K562 (cell line): ENCODE measurements at regions not wholly inside any gene's neighbourhood (a gene's known extent, or its start where the extent isn't known, plus 50 kb on each side); places are given as distances from the start of the nearest gene placed in this dataset.

Experiments
- ATAC-seq: fragments of 200-7000 bp; cut with Tn5 transposase; 3 replicates; pipeline ENCODE4 v1.9.1; 2020; ENCODE audit warnings: moderate library complexity
- BruUV-seq: library from RNA; stranded (reverse); fragments of 400-500 nt; replicated peaks from 2 replicates; lab custom pipeline; 2021; lab: Mats Ljungman, UMichigan
- CTCF ChIA-PET: fragments of 300-600 bp; formaldehyde crosslinking; extraction: SDS; loops from one replicate; lab custom pipeline; 2021; ENCODE audit warnings: low intra/inter-chr PET ratio; lab: Yijun Ruan, JAX
- POLR2A ChIA-PET: fragments of 300-600, 350-650 bp; sonication (Branson Sonifier 250); formaldehyde crosslinking; extraction: SDS; loops from one replicate; lab custom pipeline; 2021; ENCODE audit warnings: antibody characterized with exemption, inconsistent platforms; lab: Yijun Ruan, JAX
- DNase-seq, 4 experiments: peaks; one replicate each; pipeline versions ENCODE4 v3.0.0 to v3.0.0-alpha.2; 2011 to 2018; ENCODE audit warnings: low spot score in 3 of 4, mixed read lengths in 3 of 4; ENCODE audit errors: extremely low read depth in 1 of 4
- FAIRE-seq: peaks from 2 replicates; lab custom pipeline; 2011; peaks lifted over from hg19 to GRCh38; lab: Jason Lieb, UNC
- H2AFZ ChIP-seq: 2 replicates; pipeline ENCODE4 v1.6.0; 2011; ENCODE audit warnings: low read depth, low read length, control low read depth, inconsistent platforms
- H3K27ac ChIP-seq: fragments of 200-600 bp; 3 replicates; pipeline ENCODE4 v1.8.0; 2011; ENCODE audit warnings: low read depth, mild to moderate bottlenecking, control low read depth, inconsistent platforms, low read length, moderate library complexity, mixed read lengths; ENCODE audit errors: extremely low read depth
- H3K27me3 ChIP-seq, 2 experiments: fragments of 300-600 bp in 1 of 2; 2 replicates in 1 of 2; 3 replicates in 1 of 2; pipeline versions ENCODE4 v1.6.0 to v1.8.0; 2011; ENCODE audit warnings: inconsistent platforms in 2 of 2, low read length in 2 of 2, mild to moderate bottlenecking in 1 of 2, mixed read lengths in 1 of 2, moderate library complexity in 1 of 2; ENCODE audit not compliant: control insufficient read depth in 2 of 2, insufficient read depth in 2 of 2
- H3K36me3 ChIP-seq: fragments of 300-600 bp; 3 replicates; pipeline ENCODE4 v1.8.0; 2011; ENCODE audit warnings: mild to moderate bottlenecking, low read length, inconsistent platforms; ENCODE audit not compliant: control insufficient read depth, insufficient read depth
- H3K4me1 ChIP-seq, 2 experiments: fragments of 200-600 bp in 1 of 2; replicated peaks in 1 of 2; 2 replicates in 1 of 2; 3 replicates in 1 of 2; pipeline versions ENCODE4 v1.5.1 to v1.8.0; 2011; ENCODE audit warnings: inconsistent platforms in 2 of 2, low read length in 2 of 2, mild to moderate bottlenecking in 1 of 2, mixed read lengths in 1 of 2, moderate library complexity in 1 of 2; ENCODE audit not compliant: control insufficient read depth in 2 of 2, insufficient read depth in 2 of 2
- H3K4me2 ChIP-seq: 2 replicates; pipeline ENCODE4 v1.6.1; 2011; ENCODE audit warnings: low read length, control low read depth, inconsistent platforms, mixed read lengths; ENCODE audit not compliant: insufficient read depth
- H3K4me3 ChIP-seq: fragments of 200-600 bp; sonication (generic), shearing (Covaris generic); 2 replicates; pipeline ENCODE4 v1.5.1; 2016; ENCODE audit warnings: control low read depth, inconsistent platforms
- H3K79me2 ChIP-seq: fragments of 200-600 bp; 3 replicates; pipeline ENCODE4 v1.8.0; 2011; ENCODE audit warnings: low read length, inconsistent platforms; ENCODE audit not compliant: control insufficient read depth, insufficient read depth
- H3K9ac ChIP-seq, 2 experiments: 2 replicates each; pipeline versions ENCODE4 v1.6.0 to v1.6.1; 2011; ENCODE audit warnings: low read depth in 2 of 2, low read length in 2 of 2, control low read depth in 1 of 2, inconsistent platforms in 1 of 2, mild to moderate bottlenecking in 1 of 2, mixed read lengths in 1 of 2; ENCODE audit not compliant: insufficient read depth in 1 of 2
- H3K9me1 ChIP-seq: one replicate; pipeline ENCODE4 v1.6.0; 2011; ENCODE audit warnings: inconsistent platforms, mild to moderate bottlenecking, low read length, moderate library complexity; ENCODE audit not compliant: control insufficient read depth, insufficient read depth
- H3K9me3 ChIP-seq: replicated peaks from 2 replicates; pipeline ENCODE4 v1.5.1; 2011; ENCODE audit warnings: low read depth, low read length, inconsistent platforms; ENCODE audit not compliant: control insufficient read depth, insufficient read depth
- H4K20me1 ChIP-seq: replicated peaks from 2 replicates; pipeline ENCODE4 v1.6.1; 2011; ENCODE audit warnings: low read length, inconsistent platforms, mixed read lengths; ENCODE audit not compliant: control insufficient read depth, insufficient read depth
- BRD9 ChIP-seq: fragments of 450-650 bp; IDR thresholded peaks from 2 replicates; pipeline ENCODE4 v1.6.1; 2018; ENCODE audit warnings: low read depth; ENCODE audit not compliant: partially characterized antibody
- CAMTA2 ChIP-seq: fragments of 250-450 bp; sonication (Bioruptor Pico); conservative IDR thresholded peaks from 2 replicates; pipeline ENCODE4 v1.5.1; 2022
- LEF1 ChIP-seq: fragments of 450-650 bp; IDR thresholded peaks from 2 replicates; pipeline ENCODE4 v1.6.1; 2016; ENCODE audit warnings: mild to moderate bottlenecking
- NFATC3 ChIP-seq: fragments of 450-650 bp; IDR thresholded peaks from 2 replicates; pipeline ENCODE4 v1.6.1; 2017; ENCODE audit warnings: mild to moderate bottlenecking
- SMAD2 ChIP-seq: fragments of 150-350 bp; IDR thresholded peaks from 2 replicates; pipeline ENCODE4 v1.6.1; 2014; ENCODE audit warnings: low read depth, mild to moderate bottlenecking, low read length
- SPI1 ChIP-seq: IDR thresholded peaks from 2 replicates; pipeline ENCODE4 v1.6.1; 2011; ENCODE audit warnings: low read depth, low read length, control low read depth, borderline replicate concordance
- ZBTB17 ChIP-seq: fragments of 450-650 bp; formaldehyde crosslinking; IDR thresholded peaks from 2 replicates; pipeline ENCODE4 v1.4.0; 2020; ENCODE audit warnings: mild to moderate bottlenecking
- ZNF41 ChIP-seq: fragments of 250-450 bp; sonication (Bioruptor Pico); conservative IDR thresholded peaks from 2 replicates; pipeline ENCODE4 v1.4.0; 2020; ENCODE audit warnings: mild to moderate bottlenecking
- in situ Hi-C: fragments of 300-500 bp; cut with MboI; formaldehyde crosslinking; loops from 4 replicates; pipeline ENCODE4 v1.15.0; 2018; ENCODE audit warnings: inconsistent platforms, mixed read lengths
- intact Hi-C: fragments of 100-400 bp; cut with micrococcal nuclease; formaldehyde crosslinking; loops from 2 replicates; pipeline ENCODE4 v1.14.2; 2022
- TF ChIP-seq, protein P1 (sequence below): fragments of 250-450 bp; sonication (Bioruptor Pico); IDR thresholded peaks from 2 replicates; pipeline ENCODE4 v1.4.0; 2020
- TF ChIP-seq, protein P2 (sequence below): fragments of 200-800 bp; sonication (Bioruptor generic); IDR thresholded peaks from 2 replicates; pipeline ENCODE4 v1.6.1; 2017; ENCODE audit warnings: missing genetic modification characterization, missing compliant biosample characterization
- TF ChIP-seq, protein P3 (sequence below): fragments of 250-450 bp; sonication (Bioruptor Pico); IDR thresholded peaks from 2 replicates; pipeline ENCODE4 v1.5.0; 2021; ENCODE audit warnings: mild to moderate bottlenecking, borderline replicate concordance
- TF ChIP-seq, protein P4 (sequence below): fragments of 250-450 bp; sonication (Bioruptor Pico); IDR thresholded peaks from 2 replicates; pipeline ENCODE4 v1.5.0; 2020; ENCODE audit warnings: mild to moderate bottlenecking, borderline replicate concordance

DNA sequence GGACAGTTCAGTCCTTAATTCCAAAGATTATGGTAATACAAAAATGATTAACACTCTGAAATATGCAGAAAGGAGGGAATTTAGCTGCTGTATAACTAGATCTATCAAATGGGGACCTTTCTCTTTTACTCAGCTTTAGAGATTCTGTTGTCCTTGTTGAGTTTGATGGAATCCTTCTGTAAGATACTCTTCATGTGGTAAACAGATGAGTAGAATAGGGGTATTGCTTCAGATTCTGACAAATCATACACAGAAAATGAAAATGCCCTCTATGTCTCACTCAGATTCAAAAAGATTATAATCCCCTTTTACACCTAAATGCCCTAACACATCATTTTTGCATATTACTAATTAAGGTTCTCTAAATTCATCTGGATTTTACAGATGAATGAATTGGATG is 50.7 kb downstream of the ARHGAP35 start:
- no peak overlapping the region for H3K9ac ChIP-seq
- H3K27ac ChIP-seq: no peak overlapping the region
- H2AFZ ChIP-seq: no peak overlapping the region
- ChIA-PET CTCF (interaction anchor here (0.7 kb wide), 1 partner anchor 19 kb away, joined by 4 read pairs; no protein-coding TSS in a partner anchor), POLR2A (interaction anchor here (0.8 to 1.1 kb wide), 3 partner anchors 12 to 43 kb away, joined by 3 to 4 read pairs (median 3); no protein-coding TSS in a partner anchor)
- H3K9me1 ChIP-seq: no peaks in the 10 kb centered on the region
- BruUV-seq: no TSS peak
- intact Hi-C loops: no loop called here
- H3K79me2 ChIP-seq: peaks cover 71% of the 10 kb centered on the region
- peaks cover 6 to 19% of the 10 kb centered on the region in 2 experiments; a peak in 3 of 5 replicates for H3K4me1 ChIP-seq
- in situ Hi-C loops: no loop called here
- no peaks in the 10 kb centered on the region; the same call in 1 of the 2 replicates for H4K20me1 ChIP-seq
- H3K27me3 ChIP-seq: no peaks in the 10 kb centered on the region
- H3K36me3 ChIP-seq: no peaks in the 10 kb centered on the region
- FAIRE-seq (no peak), ATAC-seq (no peak), DNase-seq (no peak)
- H3K4me3 ChIP-seq: no peak overlapping the region
- no peaks in the 10 kb centered on the region for H3K9me3 ChIP-seq
- no peak overlapping the region for H3K4me2 ChIP-seq
- TF ChIP-seq ZBTB17 (CRISPR knock-in tag): no peak
- TF ChIP-seq, protein P1, sequence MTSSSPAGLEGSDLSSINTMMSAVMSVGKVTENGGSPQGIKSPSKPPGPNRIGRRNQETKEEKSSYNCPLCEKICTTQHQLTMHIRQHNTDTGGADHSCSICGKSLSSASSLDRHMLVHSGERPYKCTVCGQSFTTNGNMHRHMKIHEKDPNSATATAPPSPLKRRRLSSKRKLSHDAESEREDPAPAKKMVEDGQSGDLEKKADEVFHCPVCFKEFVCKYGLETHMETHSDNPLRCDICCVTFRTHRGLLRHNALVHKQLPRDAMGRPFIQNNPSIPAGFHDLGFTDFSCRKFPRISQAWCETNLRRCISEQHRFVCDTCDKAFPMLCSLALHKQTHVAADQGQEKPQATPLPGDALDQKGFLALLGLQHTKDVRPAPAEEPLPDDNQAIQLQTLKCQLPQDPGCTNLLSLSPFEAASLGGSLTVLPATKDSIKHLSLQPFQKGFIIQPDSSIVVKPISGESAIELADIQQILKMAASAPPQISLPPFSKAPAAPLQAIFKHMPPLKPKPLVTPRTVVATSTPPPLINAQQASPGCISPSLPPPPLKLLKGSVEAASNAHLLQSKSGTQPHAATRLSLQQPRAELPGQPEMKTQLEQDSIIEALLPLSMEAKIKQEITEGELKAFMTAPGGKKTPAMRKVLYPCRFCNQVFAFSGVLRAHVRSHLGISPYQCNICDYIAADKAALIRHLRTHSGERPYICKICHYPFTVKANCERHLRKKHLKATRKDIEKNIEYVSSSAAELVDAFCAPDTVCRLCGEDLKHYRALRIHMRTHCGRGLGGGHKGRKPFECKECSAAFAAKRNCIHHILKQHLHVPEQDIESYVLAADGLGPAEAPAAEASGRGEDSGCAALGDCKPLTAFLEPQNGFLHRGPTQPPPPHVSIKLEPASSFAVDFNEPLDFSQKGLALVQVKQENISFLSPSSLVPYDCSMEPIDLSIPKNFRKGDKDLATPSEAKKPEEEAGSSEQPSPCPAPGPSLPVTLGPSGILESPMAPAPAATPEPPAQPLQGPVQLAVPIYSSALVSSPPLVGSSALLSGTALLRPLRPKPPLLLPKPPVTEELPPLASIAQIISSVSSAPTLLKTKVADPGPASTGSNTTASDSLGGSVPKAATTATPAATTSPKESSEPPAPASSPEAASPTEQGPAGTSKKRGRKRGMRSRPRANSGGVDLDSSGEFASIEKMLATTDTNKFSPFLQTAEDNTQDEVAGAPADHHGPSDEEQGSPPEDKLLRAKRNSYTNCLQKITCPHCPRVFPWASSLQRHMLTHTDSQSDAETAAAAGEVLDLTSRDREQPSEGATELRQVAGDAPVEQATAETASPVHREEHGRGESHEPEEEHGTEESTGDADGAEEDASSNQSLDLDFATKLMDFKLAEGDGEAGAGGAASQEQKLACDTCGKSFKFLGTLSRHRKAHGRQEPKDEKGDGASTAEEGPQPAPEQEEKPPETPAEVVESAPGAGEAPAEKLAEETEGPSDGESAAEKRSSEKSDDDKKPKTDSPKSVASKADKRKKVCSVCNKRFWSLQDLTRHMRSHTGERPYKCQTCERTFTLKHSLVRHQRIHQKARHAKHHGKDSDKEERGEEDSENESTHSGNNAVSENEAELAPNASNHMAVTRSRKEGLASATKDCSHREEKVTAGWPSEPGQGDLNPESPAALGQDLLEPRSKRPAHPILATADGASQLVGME (CRISPR knock-in tag): no peak
- TF ChIP-seq BRD9: no peak
- no peak for TF ChIP-seq NFATC3
- TF ChIP-seq SPI1: no peak
- TF ChIP-seq, protein P2, sequence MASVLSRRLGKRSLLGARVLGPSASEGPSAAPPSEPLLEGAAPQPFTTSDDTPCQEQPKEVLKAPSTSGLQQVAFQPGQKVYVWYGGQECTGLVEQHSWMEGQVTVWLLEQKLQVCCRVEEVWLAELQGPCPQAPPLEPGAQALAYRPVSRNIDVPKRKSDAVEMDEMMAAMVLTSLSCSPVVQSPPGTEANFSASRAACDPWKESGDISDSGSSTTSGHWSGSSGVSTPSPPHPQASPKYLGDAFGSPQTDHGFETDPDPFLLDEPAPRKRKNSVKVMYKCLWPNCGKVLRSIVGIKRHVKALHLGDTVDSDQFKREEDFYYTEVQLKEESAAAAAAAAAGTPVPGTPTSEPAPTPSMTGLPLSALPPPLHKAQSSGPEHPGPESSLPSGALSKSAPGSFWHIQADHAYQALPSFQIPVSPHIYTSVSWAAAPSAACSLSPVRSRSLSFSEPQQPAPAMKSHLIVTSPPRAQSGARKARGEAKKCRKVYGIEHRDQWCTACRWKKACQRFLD (CRISPR knock-in tag): no peak
- TF ChIP-seq, protein P3, sequence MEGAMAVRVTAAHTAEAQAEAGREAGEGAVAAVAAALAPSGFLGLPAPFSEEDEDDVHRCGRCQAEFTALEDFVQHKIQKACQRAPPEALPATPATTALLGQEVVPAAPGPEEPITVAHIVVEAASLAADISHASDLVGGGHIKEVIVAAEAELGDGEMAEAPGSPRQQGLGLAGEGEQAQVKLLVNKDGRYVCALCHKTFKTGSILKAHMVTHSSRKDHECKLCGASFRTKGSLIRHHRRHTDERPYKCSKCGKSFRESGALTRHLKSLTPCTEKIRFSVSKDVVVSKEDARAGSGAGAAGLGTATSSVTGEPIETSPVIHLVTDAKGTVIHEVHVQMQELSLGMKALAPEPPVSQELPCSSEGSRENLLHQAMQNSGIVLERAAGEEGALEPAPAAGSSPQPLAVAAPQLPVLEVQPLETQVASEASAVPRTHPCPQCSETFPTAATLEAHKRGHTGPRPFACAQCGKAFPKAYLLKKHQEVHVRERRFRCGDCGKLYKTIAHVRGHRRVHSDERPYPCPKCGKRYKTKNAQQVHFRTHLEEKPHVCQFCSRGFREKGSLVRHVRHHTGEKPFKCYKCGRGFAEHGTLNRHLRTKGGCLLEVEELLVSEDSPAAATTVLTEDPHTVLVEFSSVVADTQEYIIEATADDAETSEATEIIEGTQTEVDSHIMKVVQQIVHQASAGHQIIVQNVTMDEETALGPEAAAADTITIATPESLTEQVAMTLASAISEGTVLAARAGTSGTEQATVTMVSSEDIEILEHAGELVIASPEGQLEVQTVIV (CRISPR knock-in tag): no peak
- no peak for TF ChIP-seq ZNF41 (CRISPR knock-in tag)
- no peak for TF ChIP-seq SMAD2
- no peak for TF ChIP-seq CAMTA2 (CRISPR knock-in tag)
- TF ChIP-seq, protein P4, sequence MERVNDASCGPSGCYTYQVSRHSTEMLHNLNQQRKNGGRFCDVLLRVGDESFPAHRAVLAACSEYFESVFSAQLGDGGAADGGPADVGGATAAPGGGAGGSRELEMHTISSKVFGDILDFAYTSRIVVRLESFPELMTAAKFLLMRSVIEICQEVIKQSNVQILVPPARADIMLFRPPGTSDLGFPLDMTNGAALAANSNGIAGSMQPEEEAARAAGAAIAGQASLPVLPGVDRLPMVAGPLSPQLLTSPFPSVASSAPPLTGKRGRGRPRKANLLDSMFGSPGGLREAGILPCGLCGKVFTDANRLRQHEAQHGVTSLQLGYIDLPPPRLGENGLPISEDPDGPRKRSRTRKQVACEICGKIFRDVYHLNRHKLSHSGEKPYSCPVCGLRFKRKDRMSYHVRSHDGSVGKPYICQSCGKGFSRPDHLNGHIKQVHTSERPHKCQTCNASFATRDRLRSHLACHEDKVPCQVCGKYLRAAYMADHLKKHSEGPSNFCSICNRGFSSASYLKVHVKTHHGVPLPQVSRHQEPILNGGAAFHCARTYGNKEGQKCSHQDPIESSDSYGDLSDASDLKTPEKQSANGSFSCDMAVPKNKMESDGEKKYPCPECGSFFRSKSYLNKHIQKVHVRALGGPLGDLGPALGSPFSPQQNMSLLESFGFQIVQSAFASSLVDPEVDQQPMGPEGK (CRISPR knock-in tag): no peak
- no peak for TF ChIP-seq LEF1
